NCI-H524 treated with DMSO at 0.1 percent for 48 hours (cell line): ENCODE measurements at regions not wholly inside any gene's neighbourhood (a gene's known extent, or its start where the extent isn't known, plus 50 kb on each side); places are given as distances from the start of the nearest gene placed in this dataset.

Experiments used
- DNase-seq: peaks from one replicate; lab custom pipeline; 2025; lab: John Stamatoyannopoulos, UW

GRCh38 chr16:63617990-63618763, 1503.7 kb downstream of the CDH11 start:
- peak; percentile 50 for DNase-seq

GRCh38 chr16:63617047-63617989, 1504.5 kb downstream of the CDH11 start:
- DNase-seq = no peak

GRCh38 chr16:63614429-63614828, 1507.4 kb downstream of the CDH11 start:
- DNase-seq = no peak

GRCh38 chr16:63613701-63614100, 1508.2 kb downstream of the CDH11 start:
- no peak for DNase-seq

- no peak for DNase-seq
Observed at GRCh38 chr16:63612462-63613227, 1509.2 kb downstream of the CDH11 start.

GRCh38 chr16:63606778-63607177, 1515.1 kb downstream of the CDH11 start:
- no peak for DNase-seq

- no peak for DNase-seq
Observed at GRCh38 chr16:63602206-63602927, 1519.5 kb downstream of the CDH11 start.

- DNase-seq = no peak
Observed at GRCh38 chr16:63596716-63597115, 1525.1 kb downstream of the CDH11 start.

GRCh38 chr16:63592852-63593251, 1529.0 kb downstream of the CDH11 start:
- no peak for DNase-seq

- no peak for DNase-seq
Observed at GRCh38 chr16:63581570-63581969, 1540.3 kb downstream of the CDH11 start.

- no peak for DNase-seq
Observed at GRCh38 chr16:63578791-63579190, 1542.6 kb upstream of the CDH8 start.

- DNase-seq = no peak
Observed at GRCh38 chr16:63577891-63578290, 1541.7 kb upstream of the CDH8 start.

GRCh38 chr16:63575041-63575440, 1538.8 kb upstream of the CDH8 start:
- no peak for DNase-seq

GRCh38 chr16:63568164-63568563, 1531.9 kb upstream of the CDH8 start:
- DNase-seq = no peak

- no peak for DNase-seq
Observed at GRCh38 chr16:63563819-63564505, 1527.7 kb upstream of the CDH8 start.

GRCh38 chr16:63553980-63554379, 1517.7 kb upstream of the CDH8 start:
- DNase-seq = no peak

- no peak for DNase-seq
Observed at GRCh38 chr16:63539276-63539675, 1503.0 kb upstream of the CDH8 start.

- DNase-seq = no peak
Observed at GRCh38 chr16:63530974-63531373, 1494.7 kb upstream of the CDH8 start.

- no peak for DNase-seq
Observed at GRCh38 chr16:63530208-63530607, 1494.0 kb upstream of the CDH8 start.

GRCh38 chr16:63527404-63527803, 1491.2 kb upstream of the CDH8 start:
- no peak for DNase-seq

GRCh38 chr16:63516394-63516793, 1480.2 kb upstream of the CDH8 start:
- no peak for DNase-seq
